ENCODE measurements at regions not wholly inside any gene's neighbourhood (a gene's known extent, or its start where the extent isn't known, plus 50 kb on each side); places are given as distances from the start of the nearest gene placed in this dataset.

- TF ChIP-seq CTCF (IDR thresholded peaks at IDR 0.05; ENCODE audit: borderline replicate concordance, control extremely low read depth, extremely low read depth, insufficient read depth, missing control alignments), result no peak
- DNase-seq (ENCODE audit: low spot score), result no peak
- in situ Hi-C loops (cut with MboI; ENCODE audit: low sequenced_read_pairs, unreplicated experiment), result no loop called here
These were observed 102.7 kb upstream of the ZNF827 start for GRCh38 chr4:146041139-146042004.

GRCh38 chr4:146040623-146041022 lies 102.0 kb upstream of the ZNF827 start:
- TF ChIP-seq CTCF (IDR thresholded peaks at IDR 0.05; ENCODE audit: borderline replicate concordance, control extremely low read depth, extremely low read depth, insufficient read depth, missing control alignments), result no peak
- DNase-seq (ENCODE audit: low spot score), result no peak
- in situ Hi-C loops (cut with MboI; ENCODE audit: low sequenced_read_pairs, unreplicated experiment), result no loop called here

- no peak for TF ChIP-seq CTCF (IDR thresholded peaks at IDR 0.05; ENCODE audit: borderline replicate concordance, control extremely low read depth, extremely low read depth, insufficient read depth, missing control alignments)
These were observed 94.5 kb upstream of the ZNF827 start for GRCh38 chr4:146033149-146033548.

GRCh38 chr4:146032234-146032860 lies 93.7 kb upstream of the ZNF827 start:
- DNase-seq (ENCODE audit: low spot score), result no peak
- TF ChIP-seq CTCF (IDR thresholded peaks at IDR 0.05; ENCODE audit: borderline replicate concordance, control extremely low read depth, extremely low read depth, insufficient read depth, missing control alignments), result no peak
- in situ Hi-C loops (cut with MboI; ENCODE audit: low sequenced_read_pairs, unreplicated experiment), result no loop called here

More at GRCh38 chr4:146033149-146033548, 94.5 kb upstream of the ZNF827 start:
- in situ Hi-C loops (cut with MboI; ENCODE audit: low sequenced_read_pairs, unreplicated experiment), result no loop called here
- DNase-seq (ENCODE audit: low spot score), result no peak

GRCh38 chr4:146029939-146030710 lies 91.5 kb upstream of the ZNF827 start:
- in situ Hi-C loops (cut with MboI; ENCODE audit: low sequenced_read_pairs, unreplicated experiment), result no loop called here
- TF ChIP-seq CTCF (IDR thresholded peaks at IDR 0.05; ENCODE audit: borderline replicate concordance, control extremely low read depth, extremely low read depth, insufficient read depth, missing control alignments), result no peak
- DNase-seq (ENCODE audit: low spot score), result peak; percentile 21

GRCh38 chr4:146029147-146029546 lies 90.5 kb upstream of the ZNF827 start:
- in situ Hi-C loops (cut with MboI; ENCODE audit: low sequenced_read_pairs, unreplicated experiment), result no loop called here
- no peak for DNase-seq (ENCODE audit: low spot score)

More at GRCh38 chr4:146029147-146029546, 90.5 kb upstream of the ZNF827 start:
- peak; percentile 16 for TF ChIP-seq CTCF (IDR thresholded peaks at IDR 0.05; ENCODE audit: borderline replicate concordance, control extremely low read depth, extremely low read depth, insufficient read depth, missing control alignments)

All from GM13976 (cell line).